ENCODE measurements at regions not wholly inside any gene's neighbourhood (a gene's known extent, or its start where the extent isn't known, plus 50 kb on each side); places are given as distances from the start of the nearest gene placed in this dataset.

GRCh38 chr9:126207256-126207655, 119.4 kb upstream of the MVB12B start:
- WGBS, 2 donors, result 63 to 77% methylated on average over 5 of the region's 5 CpGs
- DNase-seq (no peak), ATAC-seq (ENCODE audit: low FRiP score in 2 of 2) (peak in 1 of 2 donors; percentile 11)
- Histone ChIP-seq H3K9me3 (no peaks in the 10 kb centered on the region), H3K27ac (no peak overlapping the region), H3K4me1 (no peaks in the 10 kb centered on the region), H3K27me3 (no peaks in the 10 kb centered on the region), H3K4me3 (no peak overlapping the region), H3K36me3 (no peaks in the 10 kb centered on the region)
- TF ChIP-seq POLR2A (IDR thresholded peaks at IDR 0.05) (no peak), POLR2AphosphoS5 (IDR thresholded peaks at IDR 0.05) (no peak), EP300 (IDR thresholded peaks at IDR 0.05) (no peak), CTCF (IDR thresholded peaks at IDR 0.05) (no peak)

- no peaks in the 10 kb centered on the region for H3K36me3 ChIP-seq
- no peak overlapping the region for H3K4me3 ChIP-seq
- ATAC-seq (ENCODE audit: low FRiP score in 2 of 2), result no peak
- peaks cover 0 to 5% (median 3%) of the 10 kb centered on the region in 4 donors for H3K9me3 ChIP-seq
- no peaks in the 10 kb centered on the region for H3K27me3 ChIP-seq
- DNase-seq, result no peak
- TF ChIP-seq POLR2A (IDR thresholded peaks at IDR 0.05) (no peak), POLR2AphosphoS5 (IDR thresholded peaks at IDR 0.05) (no peak)
- no peak overlapping the region for H3K27ac ChIP-seq
- H3K4me1 ChIP-seq, result no peaks in the 10 kb centered on the region
- 82 to 86% methylated on average over 3 of the region's 3 CpGs for WGBS, 2 donors
These were observed 118.3 kb upstream of the MVB12B start for GRCh38 chr9:126208216-126208758.

- no peaks in the 10 kb centered on the region for H3K36me3 ChIP-seq
- 81 to 86% methylated on average over 3 of the region's 3 CpGs for WGBS, 2 donors
- TF ChIP-seq POLR2A (IDR thresholded peaks at IDR 0.05) (no peak), POLR2AphosphoS5 (IDR thresholded peaks at IDR 0.05) (no peak), CTCF (IDR thresholded peaks at IDR 0.05) (no peak), EP300 (IDR thresholded peaks at IDR 0.05) (no peak)
These were observed 115.1 kb upstream of the MVB12B start for GRCh38 chr9:126211441-126212074.

GRCh38 chr9:126215486-126215885, 111.1 kb upstream of the MVB12B start:
- Histone ChIP-seq H3K36me3 (no peaks in the 10 kb centered on the region), H3K27ac (no peak overlapping the region), H3K4me3 (no peak overlapping the region), H3K27me3 (no peaks in the 10 kb centered on the region), H3K9me3 (peaks cover 0 to 16% (median 11%) of the 10 kb centered on the region in 4 donors), H3K4me1 (no peaks in the 10 kb centered on the region)
- no peak for ATAC-seq (ENCODE audit: low FRiP score in 2 of 2)
- 74 to 81% methylated on average over 4 of the region's 4 CpGs for WGBS, 2 donors
- no peak for TF ChIP-seq EP300 (IDR thresholded peaks at IDR 0.05)
- no peak for TF ChIP-seq POLR2A (IDR thresholded peaks at IDR 0.05)
- no peak for TF ChIP-seq POLR2AphosphoS5 (IDR thresholded peaks at IDR 0.05)
- no peak for DNase-seq

More at GRCh38 chr9:126211441-126212074, 115.1 kb upstream of the MVB12B start:
- Histone ChIP-seq H3K4me1 (no peaks in the 10 kb centered on the region), H3K27ac (no peak overlapping the region), H3K27me3 (no peaks in the 10 kb centered on the region), H3K9me3 (peaks cover 0 to 16% (median 11%) of the 10 kb centered on the region in 4 donors), H3K4me3 (no peak overlapping the region)
- DNase-seq (no peak), ATAC-seq (ENCODE audit: low FRiP score in 2 of 2) (no peak)

- Histone ChIP-seq H3K4me1 (no peaks in the 10 kb centered on the region), H3K4me3 (no peak overlapping the region), H3K27me3 (no peaks in the 10 kb centered on the region), H3K27ac (no peak overlapping the region), H3K36me3 (no peaks in the 10 kb centered on the region), H3K9me3 (peaks cover 0 to 22% (median 15%) of the 10 kb centered on the region in 4 donors)
- ATAC-seq (ENCODE audit: low FRiP score in 2 of 2), result no peak
- DNase-seq, result no peak
- 69 to 70% methylated on average over 4 of the region's 4 CpGs for WGBS, 2 donors
- TF ChIP-seq POLR2A (IDR thresholded peaks at IDR 0.05), result no peak
- TF ChIP-seq CTCF (IDR thresholded peaks at IDR 0.05), result no peak
- no peak for TF ChIP-seq EP300 (IDR thresholded peaks at IDR 0.05)
- TF ChIP-seq POLR2AphosphoS5 (IDR thresholded peaks at IDR 0.05), result no peak
These were observed 109.8 kb upstream of the MVB12B start for GRCh38 chr9:126216826-126217225.

- Histone ChIP-seq H3K9me3 (peaks cover 0 to 23% (median 15%) of the 10 kb centered on the region in 4 donors), H3K27ac (no peak overlapping the region), H3K4me3 (no peak overlapping the region), H3K4me1 (no peaks in the 10 kb centered on the region), H3K36me3 (no peaks in the 10 kb centered on the region), H3K27me3 (peaks cover 0 to 3% (median 0%) of the 10 kb centered on the region in 4 donors)
- WGBS, 2 donors, result 55 to 65% methylated on average over 5 of the region's 5 CpGs
- no peak for TF ChIP-seq EP300 (IDR thresholded peaks at IDR 0.05)
- TF ChIP-seq POLR2AphosphoS5 (IDR thresholded peaks at IDR 0.05), result no peak
- no peak for TF ChIP-seq CTCF (IDR thresholded peaks at IDR 0.05)
- TF ChIP-seq POLR2A (IDR thresholded peaks at IDR 0.05), result no peak
- DNase-seq, result no peak
- no peak for ATAC-seq (ENCODE audit: low FRiP score in 2 of 2)
These were observed 109.4 kb upstream of the MVB12B start for GRCh38 chr9:126217250-126217653.
